DOHH2 (cell line): ENCODE measurements at regions not wholly inside any gene's neighbourhood (a gene's known extent, or its start where the extent isn't known, plus 50 kb on each side); places are given as distances from the start of the nearest gene placed in this dataset.

ENCODE experiments used
- EZH2phosphoT487 ChIP-seq: fragments of 200-600 bp; sonication (generic); IDR thresholded peaks from 2 replicates; pipeline ENCODE4 v1.6.1; 2017; ENCODE audit warnings: borderline replicate concordance, mild to moderate bottlenecking, antibody characterized with exemption, low read length, moderate library complexity, mixed read lengths
- TF ChIP-seq, protein P1 (sequence below): fragments of 200-600 bp; sonication (generic); IDR thresholded peaks from one replicate; pipeline ENCODE4 v1.5.1; 2014; ENCODE audit warnings: antibody characterized with exemption, mild to moderate bottlenecking, low read depth, low read length; ENCODE audit not compliant: poor library complexity, severe bottlenecking

- TF ChIP-seq, protein P1, sequence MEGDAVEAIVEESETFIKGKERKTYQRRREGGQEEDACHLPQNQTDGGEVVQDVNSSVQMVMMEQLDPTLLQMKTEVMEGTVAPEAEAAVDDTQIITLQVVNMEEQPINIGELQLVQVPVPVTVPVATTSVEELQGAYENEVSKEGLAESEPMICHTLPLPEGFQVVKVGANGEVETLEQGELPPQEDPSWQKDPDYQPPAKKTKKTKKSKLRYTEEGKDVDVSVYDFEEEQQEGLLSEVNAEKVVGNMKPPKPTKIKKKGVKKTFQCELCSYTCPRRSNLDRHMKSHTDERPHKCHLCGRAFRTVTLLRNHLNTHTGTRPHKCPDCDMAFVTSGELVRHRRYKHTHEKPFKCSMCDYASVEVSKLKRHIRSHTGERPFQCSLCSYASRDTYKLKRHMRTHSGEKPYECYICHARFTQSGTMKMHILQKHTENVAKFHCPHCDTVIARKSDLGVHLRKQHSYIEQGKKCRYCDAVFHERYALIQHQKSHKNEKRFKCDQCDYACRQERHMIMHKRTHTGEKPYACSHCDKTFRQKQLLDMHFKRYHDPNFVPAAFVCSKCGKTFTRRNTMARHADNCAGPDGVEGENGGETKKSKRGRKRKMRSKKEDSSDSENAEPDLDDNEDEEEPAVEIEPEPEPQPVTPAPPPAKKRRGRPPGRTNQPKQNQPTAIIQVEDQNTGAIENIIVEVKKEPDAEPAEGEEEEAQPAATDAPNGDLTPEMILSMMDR = no peak
- TF ChIP-seq EZH2phosphoT487 = no peak
Observed at GRCh38 chr13:108533842-108534241, 95.6 kb upstream of the MYO16 start.
